ENCODE measurements at regions not wholly inside any gene's neighbourhood (a gene's known extent, or its start where the extent isn't known, plus 50 kb on each side); places are given as distances from the start of the nearest gene placed in this dataset.

- Histone ChIP-seq H3K4me3 (peak overlapping the region in 2 of 4 donors; percentile 15 to 29), H3K27me3 (no peaks in the 10 kb centered on the region), H3K4me1 (peaks cover 12 to 88% (median 60%) of the 10 kb centered on the region in 4 donors), H3K36me3 (peaks cover 15 to 34% (median 30%) of the 10 kb centered on the region in 4 donors), H3K9me3 (no peaks in the 10 kb centered on the region), H3K27ac (peak overlapping the region in 3 of 5 donors; percentile 36 to 79 (median 72))
- 61 to 89% (median 83%) methylated on average over 4 of the region's 4 CpGs for WGBS, 5 donors
- TF ChIP-seq CTCF (IDR thresholded peaks at IDR 0.05) (no peak), POLR2AphosphoS5 (IDR thresholded peaks at IDR 0.05) (no peak), POLR2A (IDR thresholded peaks at IDR 0.05) (no peak), EP300 (IDR thresholded peaks at IDR 0.05) (no peak)
- DNase-seq: no peak
- intact Hi-C loops (cut with DNase I; ENCODE audit: low total_unique reads): no loop called here
Measured at GRCh38 chr9:713091-713490, 128.4 kb upstream of the DMRT1 start.

- Histone ChIP-seq H3K36me3 (peaks cover 15 to 34% (median 30%) of the 10 kb centered on the region in 4 donors), H3K4me1 (peaks cover 4 to 81% (median 46%) of the 10 kb centered on the region in 4 donors), H3K9me3 (no peaks in the 10 kb centered on the region), H3K4me3 (peak overlapping the region in 1 of 4 donors; percentile 23), H3K27ac (peak overlapping the region in 4 of 5 donors; percentile 21 to 79 (median 54)), H3K27me3 (no peaks in the 10 kb centered on the region)
- 67 to 82% (median 73%) methylated on average over 2 of the region's 2 CpGs for WGBS, 5 donors
- no peak for DNase-seq
- no peak for TF ChIP-seq CTCF (IDR thresholded peaks at IDR 0.05)
- peak in 1 of 3 donors; percentile 43 for TF ChIP-seq POLR2AphosphoS5 (IDR thresholded peaks at IDR 0.05)
- intact Hi-C loops (cut with DNase I; ENCODE audit: low total_unique reads): no loop called here
Measured at GRCh38 chr9:714675-715074, 126.8 kb upstream of the DMRT1 start.

GRCh38 chr9:715300-715699 is 126.2 kb upstream of the DMRT1 start:
- Histone ChIP-seq H3K36me3 (peaks cover 15 to 34% (median 30%) of the 10 kb centered on the region in 4 donors), H3K4me1 (peaks cover 4 to 81% (median 42%) of the 10 kb centered on the region in 4 donors), H3K27me3 (no peaks in the 10 kb centered on the region), H3K9me3 (no peaks in the 10 kb centered on the region), H3K27ac (peak overlapping the region in 4 of 5 donors; percentile 30 to 79 (median 54)), H3K4me3 (peak overlapping the region in 1 of 4 donors; percentile 18)
- TF ChIP-seq EP300 (IDR thresholded peaks at IDR 0.05) (no peak), POLR2AphosphoS5 (IDR thresholded peaks at IDR 0.05) (no peak), CTCF (IDR thresholded peaks at IDR 0.05) (no peak), POLR2A (IDR thresholded peaks at IDR 0.05) (no peak)
- peak in 1 of 2 donors; percentile 42 for DNase-seq
- WGBS, 5 donors: 32 to 66% (median 51%) methylated on average over 2 of the region's 2 CpGs
- intact Hi-C loops (cut with DNase I; ENCODE audit: low total_unique reads): no loop called here

- Histone ChIP-seq H3K4me3 (peak overlapping the region in 1 of 4 donors; percentile 18), H3K4me1 (peaks cover 4 to 85% (median 42%) of the 10 kb centered on the region in 4 donors), H3K9me3 (no peaks in the 10 kb centered on the region), H3K27me3 (no peaks in the 10 kb centered on the region), H3K27ac (peak overlapping the region in 4 of 5 donors; percentile 30 to 79 (median 54)), H3K36me3 (peaks cover 13 to 30% (median 27%) of the 10 kb centered on the region in 4 donors)
- no peak for DNase-seq
- TF ChIP-seq POLR2AphosphoS5 (IDR thresholded peaks at IDR 0.05) (peak; percentile 37 to 64 (median 47)), EP300 (IDR thresholded peaks at IDR 0.05) (no peak)
- intact Hi-C loops (cut with DNase I; ENCODE audit: low total_unique reads): no loop called here
- WGBS, 5 donors: 48 to 71% (median 64%) methylated on average over 3 of the region's 3 CpGs
Measured at GRCh38 chr9:715743-716400, 125.6 kb upstream of the DMRT1 start.

GRCh38 chr9:717722-718121 is 123.8 kb upstream of the DMRT1 start:
- H3K36me3 ChIP-seq: peaks cover 0 to 17% (median 8%) of the 10 kb centered on the region in 4 donors
- no peak for DNase-seq
- no peaks in the 10 kb centered on the region for H3K9me3 ChIP-seq
- H3K27ac ChIP-seq: peak overlapping the region in 3 of 5 donors; percentile 18 to 79 (median 72)
- TF ChIP-seq POLR2AphosphoS5 (IDR thresholded peaks at IDR 0.05) (no peak), EP300 (IDR thresholded peaks at IDR 0.05) (no peak), CTCF (IDR thresholded peaks at IDR 0.05) (no peak), POLR2A (IDR thresholded peaks at IDR 0.05) (no peak)
- H3K4me3 ChIP-seq: no peak overlapping the region
- peaks cover 4 to 77% (median 33%) of the 10 kb centered on the region in 4 donors for H3K4me1 ChIP-seq
- H3K27me3 ChIP-seq: no peaks in the 10 kb centered on the region
- 50 to 80% (median 67%) methylated on average over 5 of the region's 5 CpGs for WGBS, 5 donors
- intact Hi-C loops (cut with DNase I; ENCODE audit: low total_unique reads): no loop called here
